ENCODE measurements at regions not wholly inside any gene's neighbourhood (a gene's known extent, or its start where the extent isn't known, plus 50 kb on each side); places are given as distances from the start of the nearest gene placed in this dataset.

- TF ChIP-seq POLR2AphosphoS5 (IDR thresholded peaks at IDR 0.05; ENCODE audit: low read depth, low read length) (no peak), SIRT6 (IDR thresholded peaks at IDR 0.05; ENCODE audit: low read length) (no peak), KDM4A (IDR thresholded peaks at IDR 0.05; ENCODE audit: low read depth, low read length, severe bottlenecking) (no peak)
Observed at GRCh38 chr9:6073731-6074130, 58.3 kb upstream of the RANBP6 start (continued).

Measured in H1 (cell line).